Kidney (tissue), 13 donors: ENCODE measurements at regions not wholly inside any gene's neighbourhood (a gene's known extent, or its start where the extent isn't known, plus 50 kb on each side); places are given as distances from the start of the nearest gene placed in this dataset.

Experiments
- DNase-seq, 5 donors: peaks; one replicate each; pipeline ENCODE4 v3.0.0-alpha.2; 2013 to 2020
- FAIRE-seq: peaks from 2 replicates; lab custom pipeline; 2012; peaks lifted over from hg19 to GRCh38; lab: Jason Lieb, UNC
- H3K27ac ChIP-seq, 2 donors: one replicate each; pipeline ENCODE4 v1.7.0; 2013; ENCODE audit warnings: low read depth in 2 of 2, low read length in 2 of 2, inconsistent platforms in 1 of 2
- H3K27me3 ChIP-seq: one replicate; pipeline ENCODE4 v1.7.1; 2013; ENCODE audit warnings: low read length, inconsistent platforms; ENCODE audit not compliant: control insufficient read depth, insufficient read depth
- H3K36me3 ChIP-seq, 3 donors: one replicate each; pipeline versions ENCODE4 v1.7.0 to v1.7.1; 2013; ENCODE audit warnings: low read length in 3 of 3, control low read depth in 1 of 3, inconsistent platforms in 1 of 3; ENCODE audit not compliant: insufficient read depth in 3 of 3, control insufficient read depth in 2 of 3
- H3K4me1 ChIP-seq, 3 donors: one replicate each; pipeline versions ENCODE4 v1.7.0 to v1.7.1; 2013; ENCODE audit warnings: low read length in 3 of 3, inconsistent platforms in 1 of 3, low read depth in 1 of 3; ENCODE audit not compliant: control insufficient read depth in 2 of 3, insufficient read depth in 2 of 3
- H3K4me3 ChIP-seq, 3 donors: one replicate each; pipeline versions ENCODE4 v1.7.0 to v1.8.1; 2013; ENCODE audit warnings: low read length in 3 of 3, control low read depth in 1 of 3, inconsistent platforms in 1 of 3
- H3K9ac ChIP-seq, 3 donors: one replicate each; pipeline versions ENCODE4 v1.7.0 to v1.7.1; 2013; ENCODE audit warnings: low read length in 3 of 3, control low read depth in 1 of 3, inconsistent platforms in 1 of 3
- H3K9me3 ChIP-seq, 3 donors: one replicate each; pipeline versions ENCODE4 v1.7.0 to v1.7.1; 2013; ENCODE audit warnings: low read length in 3 of 3, control low read depth in 1 of 3, inconsistent platforms in 1 of 3; ENCODE audit not compliant: control insufficient read depth in 2 of 3, insufficient read depth in 1 of 3
- CTCF ChIP-seq: IDR thresholded peaks from 3 replicates; pipeline ENCODE4 v1.5.1; 2012; ENCODE audit warnings: mild to moderate bottlenecking, moderate library complexity, borderline replicate concordance; ENCODE audit not compliant: insufficient read depth; ENCODE audit errors: extremely low read depth
- intact Hi-C: fragments of 100-400 bp; cut with DNase I; formaldehyde crosslinking; loops from one replicate; pipeline ENCODE4 v1.11.1; 2022
- donor health status: control.
- donor health status: control.
- donor health status: control.
- donor health status: control.
- donor health status: control.
- donor health status: DM: yes; HTN: yes; CAD: no.
- donor health status: Normal renal cell carcinoma (clear cell type).

- FAIRE-seq, result no peak
- no peak for DNase-seq
- intact Hi-C loops, result no loop called here
- no peaks in the 10 kb centered on the region for H3K36me3 ChIP-seq
- no peaks in the 10 kb centered on the region for H3K27me3 ChIP-seq
- TF ChIP-seq CTCF, result no peak
- H3K27ac ChIP-seq, result no peak overlapping the region
- no peak overlapping the region for H3K4me3 ChIP-seq
- no peaks in the 10 kb centered on the region for H3K4me1 ChIP-seq
- no peak overlapping the region for H3K9ac ChIP-seq
- no peaks in the 10 kb centered on the region for H3K9me3 ChIP-seq
These were observed 78.0 kb upstream of the C1GALT1 start for GRCh38 chr7:7104314-7104698.

GRCh38 chr7:7104971-7105370 lies 77.4 kb upstream of the C1GALT1 start:
- DNase-seq, result no peak
- no peak overlapping the region for H3K4me3 ChIP-seq
- H3K9ac ChIP-seq, result no peak overlapping the region
- no peaks in the 10 kb centered on the region for H3K4me1 ChIP-seq
- intact Hi-C loops, result no loop called here
- no peaks in the 10 kb centered on the region for H3K27me3 ChIP-seq
- H3K9me3 ChIP-seq, result no peaks in the 10 kb centered on the region
- H3K36me3 ChIP-seq, result no peaks in the 10 kb centered on the region
- no peak for TF ChIP-seq CTCF
- no peak for FAIRE-seq
- H3K27ac ChIP-seq, result no peak overlapping the region

- FAIRE-seq (peak; percentile 80), DNase-seq (no peak)
- TF ChIP-seq CTCF, result no peak
- Histone ChIP-seq H3K27ac (no peak overlapping the region), H3K4me1 (no peaks in the 10 kb centered on the region), H3K27me3 (no peaks in the 10 kb centered on the region), H3K4me3 (no peak overlapping the region), H3K9ac (no peak overlapping the region), H3K9me3 (no peaks in the 10 kb centered on the region), H3K36me3 (no peaks in the 10 kb centered on the region)
- intact Hi-C loops, result no loop called here
These were observed 76.4 kb upstream of the C1GALT1 start for GRCh38 chr7:7105800-7106582.
